HG03060 (cell line): ENCODE measurements at regions not wholly inside any gene's neighbourhood (a gene's known extent, or its start where the extent isn't known, plus 50 kb on each side); places are given as distances from the start of the nearest gene placed in this dataset.
"Not testable (repeated sequence)": the region's sequence is repeated elsewhere in the genome, so short reads cannot be mapped to it uniquely, and the experiment has no call there.

Source experiments
- ATAC-seq: cut with Tn5 transposase; IDR thresholded peaks from one replicate; pipeline ENCODE4 v1.9.1; 2021; ENCODE audit warnings: low read depth, moderate number of reproducible peaks; ENCODE audit not compliant: unreplicated experiment

DNA sequence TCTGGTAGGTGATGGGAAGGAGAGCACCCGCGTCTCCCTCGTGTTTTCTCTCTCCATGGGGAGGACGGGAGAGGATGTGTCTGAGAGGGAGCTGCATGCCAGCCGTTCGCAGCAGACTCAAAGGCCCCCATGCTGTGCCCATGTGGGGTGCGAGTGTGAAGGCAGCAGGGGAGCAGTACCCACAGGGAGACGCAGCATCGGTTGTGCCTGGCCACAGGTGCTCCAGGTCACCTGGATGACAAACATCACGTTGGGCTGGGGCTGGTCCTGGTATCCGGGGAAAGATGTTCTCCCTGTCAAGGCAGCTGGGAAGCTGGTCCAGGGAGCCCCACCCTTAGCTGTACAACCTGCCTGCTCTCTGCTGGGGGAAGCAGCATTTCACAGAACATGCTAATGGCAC, 119.5 kb upstream of the SALL3 start:
- no peak for ATAC-seq

DNA sequence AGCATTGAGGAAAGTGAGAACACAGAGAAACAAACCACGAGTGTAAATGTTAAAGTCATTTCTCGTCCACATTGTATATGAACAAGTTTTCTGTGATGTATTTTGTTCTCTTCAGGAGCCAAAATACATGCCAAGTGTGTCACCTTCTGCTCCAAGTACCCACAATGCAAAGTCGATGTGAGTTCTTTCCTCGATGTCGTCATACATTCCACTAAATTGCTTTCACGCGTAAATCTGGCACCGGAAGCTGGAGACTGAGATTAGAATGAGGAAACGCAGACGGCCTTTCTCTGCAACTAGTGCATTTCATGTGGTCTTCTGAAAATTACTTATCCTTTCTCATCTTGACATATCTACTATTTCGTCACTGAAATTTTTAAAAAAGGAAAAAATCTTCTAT, 118.5 kb upstream of the SALL3 start:
- ATAC-seq, result no peak

DNA sequence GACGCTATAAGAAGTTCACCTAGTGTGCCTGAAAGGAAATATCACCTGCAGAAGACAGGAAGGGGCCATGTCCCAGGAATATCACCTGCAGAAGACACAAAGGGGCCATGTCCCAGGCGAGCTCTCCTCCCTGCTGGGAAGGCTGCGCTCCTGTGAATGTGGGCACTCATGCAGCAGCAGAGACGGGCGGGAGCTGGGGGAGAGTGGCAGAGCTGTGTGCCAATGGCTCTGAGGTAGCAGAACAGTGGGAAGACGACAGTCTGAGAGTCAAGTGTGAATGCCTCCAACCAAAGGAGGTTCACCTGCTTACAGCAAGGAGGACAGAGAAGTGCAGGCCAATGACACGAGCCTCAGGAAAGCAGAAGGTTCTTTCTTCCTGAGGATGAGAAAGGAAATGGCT, 117.9 kb upstream of the SALL3 start:
- no peak for ATAC-seq

DNA sequence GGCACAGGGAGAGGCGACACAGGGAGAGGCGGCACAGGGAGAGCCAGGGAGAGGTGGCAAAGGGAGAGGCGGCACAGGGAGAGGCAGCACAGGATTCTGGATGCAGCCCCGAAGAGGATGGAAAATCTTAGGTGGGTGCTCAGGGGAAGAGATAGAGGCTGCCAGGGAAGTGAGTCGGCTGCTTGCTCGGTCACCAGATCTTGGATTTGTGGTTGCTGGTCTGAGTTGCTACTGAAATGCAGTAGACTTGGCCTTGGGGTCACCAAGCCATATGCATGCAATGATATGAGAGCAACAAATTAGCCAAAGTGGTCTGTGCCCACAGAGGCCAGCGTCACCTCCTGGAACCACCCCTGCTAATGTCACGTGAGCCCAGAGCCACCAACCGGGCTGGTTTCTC, 117.2 kb upstream of the SALL3 start:
- ATAC-seq, result no peak

DNA sequence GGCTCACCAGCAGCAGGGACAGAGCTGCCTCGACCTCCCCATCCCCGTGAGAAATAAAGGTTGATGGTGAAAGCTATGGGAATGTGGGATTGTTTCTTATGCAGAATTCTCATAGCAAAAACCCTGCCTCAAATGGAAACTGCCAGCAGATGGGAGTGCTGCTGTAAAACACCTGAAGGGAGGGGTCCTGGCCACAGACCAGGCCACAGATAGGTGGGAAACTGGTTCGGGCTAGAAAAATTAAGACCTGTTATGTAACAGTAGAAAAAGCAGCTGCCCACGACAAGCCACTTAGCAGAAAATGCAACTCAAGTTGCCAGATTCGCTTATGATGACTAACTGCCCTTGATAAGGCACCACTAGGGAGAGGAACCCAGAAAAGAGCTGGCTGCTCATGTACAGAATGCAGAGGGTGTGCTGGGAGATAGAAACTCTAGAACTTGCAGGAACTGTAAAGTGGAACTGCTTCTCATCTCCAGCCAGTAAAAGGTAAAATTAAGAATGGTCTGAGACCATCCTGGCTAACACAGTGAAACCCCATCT, 114.5 kb upstream of the SALL3 start:
- ATAC-seq, result no peak

DNA sequence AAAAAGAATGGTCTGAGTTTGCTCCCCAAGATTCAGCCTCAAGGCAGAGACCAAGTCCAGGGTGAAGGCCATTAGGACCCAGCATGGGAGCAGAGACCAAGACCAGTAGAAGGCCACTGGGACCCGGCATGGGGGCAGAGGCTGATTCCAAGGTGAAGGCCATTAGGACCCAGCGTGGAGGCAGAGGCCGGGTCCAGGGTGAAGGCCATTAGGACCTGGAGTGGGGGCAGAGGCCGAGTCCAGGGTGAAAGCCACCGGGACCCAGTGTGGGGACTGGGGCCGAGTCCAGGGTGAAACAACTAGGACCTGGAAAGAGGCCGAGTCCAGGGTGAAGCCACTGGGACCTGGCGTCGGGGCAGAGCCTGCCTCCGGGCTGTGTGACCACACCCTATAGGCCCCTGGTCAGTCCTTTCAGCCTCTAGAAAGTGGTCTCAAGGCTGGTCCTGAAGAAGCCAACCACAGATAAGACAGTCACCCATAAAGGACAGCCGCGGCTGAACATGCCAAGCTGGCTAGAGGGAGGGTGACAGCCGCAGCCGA, 113.8 kb upstream of the SALL3 start:
- ATAC-seq, result no peak

DNA sequence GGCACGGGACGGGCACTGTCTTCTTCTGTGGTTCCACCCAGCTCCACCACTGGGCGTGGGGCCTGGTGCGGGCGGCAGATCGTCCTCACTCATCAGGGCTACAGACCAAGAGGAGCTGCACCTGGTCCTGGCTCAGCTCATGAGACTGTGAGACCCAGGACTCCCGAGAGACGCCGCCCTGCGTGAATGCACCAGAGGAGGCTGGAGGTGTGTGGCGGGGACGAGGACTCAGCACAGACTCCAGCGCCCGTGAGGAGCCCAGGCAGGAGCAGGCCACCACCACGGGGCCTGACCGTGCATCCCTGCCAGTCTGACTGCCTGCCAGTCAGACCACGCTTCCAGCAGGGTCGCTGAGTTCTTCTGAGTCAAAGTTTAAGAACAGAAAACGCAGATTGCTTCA, 112.5 kb upstream of the SALL3 start:
- ATAC-seq, result no peak

DNA sequence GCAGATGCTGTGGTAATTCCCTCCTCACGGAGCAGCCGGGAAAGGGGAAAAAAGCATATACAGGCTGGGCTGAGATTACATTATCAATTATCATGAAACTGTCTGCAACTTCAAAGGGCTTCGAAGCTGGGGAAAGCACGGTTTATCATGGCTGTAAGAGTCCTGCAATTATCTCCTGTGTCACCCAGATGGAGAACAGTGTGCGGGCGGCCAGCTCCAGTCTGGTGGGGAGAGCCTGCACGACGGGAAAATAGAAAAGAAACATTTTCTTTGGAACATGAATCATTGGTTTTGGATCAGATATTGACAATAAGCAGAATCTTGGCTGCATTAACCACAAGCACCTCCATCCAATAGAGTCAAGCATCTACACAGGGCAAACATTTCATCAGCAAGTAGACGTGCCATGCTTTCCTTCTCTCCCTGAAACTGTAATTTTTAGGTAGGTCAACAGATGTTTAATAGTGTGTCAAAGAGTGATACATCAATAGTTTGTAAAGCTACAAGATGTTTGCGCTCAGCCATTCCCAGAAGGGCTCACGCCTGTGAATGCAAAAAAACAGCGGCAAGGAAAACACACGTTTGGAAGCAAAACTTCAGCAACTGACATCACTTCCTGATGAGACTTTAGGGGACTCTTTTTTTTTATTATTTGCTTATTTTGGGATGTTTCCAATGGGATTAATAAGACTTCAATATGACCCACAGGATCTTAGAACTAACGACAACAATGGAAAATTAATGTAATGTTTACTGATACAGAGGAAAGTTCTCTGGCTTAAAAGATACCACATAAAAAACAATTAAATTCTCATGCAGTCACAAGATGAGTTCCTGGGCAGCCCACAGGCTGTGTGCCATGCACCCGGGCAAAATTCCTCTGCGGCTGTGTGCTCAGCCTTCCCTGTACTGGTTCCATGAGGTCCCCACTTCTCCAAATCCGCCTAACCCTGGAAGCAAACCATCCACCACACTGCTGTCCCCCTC, 111.0 kb upstream of the SALL3 start:
- no peak for ATAC-seq

DNA sequence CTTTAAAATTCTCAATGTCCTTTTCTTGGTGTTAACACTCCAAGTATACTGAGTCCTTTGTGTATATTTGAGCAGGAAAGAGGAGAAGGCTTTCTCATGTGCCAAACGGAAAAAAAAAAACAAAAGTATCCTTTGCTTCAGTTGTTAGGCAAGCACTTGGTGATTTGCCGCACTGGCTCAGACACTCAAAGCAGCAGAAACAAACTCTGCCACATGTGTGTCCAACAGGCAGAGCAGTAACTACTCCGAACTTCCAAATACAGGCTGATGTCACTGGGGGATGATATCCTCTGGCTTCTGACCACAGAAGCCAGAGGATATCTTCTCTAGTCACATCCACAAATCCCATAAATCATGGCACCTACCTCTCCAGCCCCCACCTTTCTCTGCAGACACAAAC, 108.0 kb upstream of the SALL3 start:
- no peak for ATAC-seq

DNA sequence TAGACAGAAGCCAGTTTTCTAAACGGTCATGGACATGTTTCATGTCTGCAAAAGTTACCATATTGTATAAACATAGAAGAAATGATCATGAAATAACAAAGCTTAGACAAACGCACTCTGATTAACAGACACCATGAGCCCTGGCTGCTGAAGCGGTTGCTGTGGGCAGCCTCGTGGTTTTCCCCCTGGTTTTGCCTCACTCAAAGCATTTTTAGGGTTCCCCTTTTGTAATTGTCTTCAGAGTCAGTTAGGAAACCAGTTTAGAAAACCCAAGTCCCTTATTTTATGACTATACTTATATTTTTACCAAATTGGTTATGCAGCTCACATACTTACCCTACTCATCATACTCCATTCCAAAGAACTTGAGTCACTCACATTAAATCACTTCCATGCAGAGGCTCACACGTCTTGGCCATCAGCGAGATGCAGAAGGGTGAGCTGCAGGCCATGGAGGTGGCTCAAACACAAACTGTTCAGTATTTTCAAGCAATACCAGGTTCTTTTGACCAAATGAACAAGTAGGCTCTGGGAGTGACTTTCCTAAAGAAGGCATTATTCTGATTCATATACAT, 105.6 kb upstream of the SALL3 start:
- ATAC-seq, result no peak

DNA sequence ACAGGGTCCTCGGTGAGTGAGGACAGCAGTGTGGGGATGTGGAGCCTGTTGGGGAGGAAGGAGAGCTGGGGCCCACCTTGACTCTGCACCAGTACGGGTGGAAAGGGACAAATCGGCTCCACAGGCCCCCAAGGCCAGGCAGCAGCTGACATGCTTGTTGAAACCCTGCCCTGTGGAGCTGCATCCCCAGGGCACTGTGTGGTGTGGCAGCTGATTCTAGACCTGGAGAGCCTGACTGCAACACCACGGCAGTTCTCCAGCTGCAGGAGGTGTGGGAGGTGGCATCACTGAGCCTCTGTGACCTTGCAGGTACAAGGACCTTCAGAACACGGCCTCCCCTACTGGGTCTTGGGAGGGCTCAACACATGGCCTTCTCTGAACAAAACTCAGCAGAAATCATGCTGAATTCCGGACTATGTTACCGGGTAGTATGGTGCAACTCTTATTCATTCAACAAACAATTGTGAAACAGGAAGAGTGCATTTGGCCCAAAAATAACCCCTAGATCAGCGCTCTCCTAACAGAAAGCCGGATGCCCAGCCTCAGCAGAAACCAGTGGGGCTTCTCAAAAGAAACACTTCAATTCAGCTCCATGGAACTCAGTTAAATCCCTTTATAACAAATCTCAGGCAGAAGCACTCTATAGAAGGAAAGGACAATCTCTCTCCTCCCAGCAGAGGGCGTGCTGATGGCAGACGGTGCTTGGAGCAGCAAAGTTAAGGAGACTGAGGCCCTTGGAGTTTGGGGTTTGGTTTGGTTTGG, 104.4 kb upstream of the SALL3 start:
- no peak for ATAC-seq

DNA sequence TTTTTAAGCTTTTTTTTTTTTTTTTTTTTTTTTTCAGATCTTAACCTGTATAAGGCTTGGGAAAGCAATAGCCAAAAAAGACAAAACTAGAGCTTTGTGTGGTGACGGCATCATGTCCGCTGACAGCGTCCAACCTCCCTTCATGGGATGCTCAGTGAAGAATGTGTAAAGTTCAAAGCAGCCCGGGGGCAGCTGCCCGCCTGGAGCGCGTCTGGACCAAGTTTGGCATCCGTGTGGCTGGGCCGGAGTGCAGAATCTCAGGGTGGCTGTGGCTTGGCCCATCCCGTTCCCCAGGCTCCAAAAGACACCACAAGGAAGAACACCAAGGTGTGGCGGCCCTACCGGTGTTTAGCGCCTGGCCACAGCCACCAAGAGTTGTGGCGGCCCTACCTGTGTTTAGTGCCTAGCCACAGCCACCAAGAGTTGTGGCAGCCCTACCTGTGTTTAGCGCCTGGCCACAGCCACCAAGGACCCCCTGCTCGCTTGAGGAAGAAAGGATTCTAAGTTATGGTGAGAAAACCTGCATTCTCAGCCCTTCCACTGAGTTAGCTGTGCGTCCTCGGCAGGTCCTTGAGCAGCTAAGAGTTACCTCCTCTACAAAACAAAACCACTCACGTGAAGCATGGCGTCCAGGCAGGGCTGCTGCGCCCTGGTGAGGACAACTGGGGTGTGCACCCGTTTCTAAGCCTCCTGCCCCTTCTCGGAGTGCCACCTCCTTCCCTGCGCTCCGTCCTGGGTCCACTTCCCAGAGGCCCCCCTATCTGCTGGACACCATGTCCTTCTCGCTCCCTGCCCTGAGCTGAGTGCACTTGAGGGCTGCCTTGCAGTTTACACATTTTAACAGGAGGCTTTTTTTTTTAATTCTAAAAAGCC, 103.6 kb upstream of the SALL3 start:
- no peak for ATAC-seq

DNA sequence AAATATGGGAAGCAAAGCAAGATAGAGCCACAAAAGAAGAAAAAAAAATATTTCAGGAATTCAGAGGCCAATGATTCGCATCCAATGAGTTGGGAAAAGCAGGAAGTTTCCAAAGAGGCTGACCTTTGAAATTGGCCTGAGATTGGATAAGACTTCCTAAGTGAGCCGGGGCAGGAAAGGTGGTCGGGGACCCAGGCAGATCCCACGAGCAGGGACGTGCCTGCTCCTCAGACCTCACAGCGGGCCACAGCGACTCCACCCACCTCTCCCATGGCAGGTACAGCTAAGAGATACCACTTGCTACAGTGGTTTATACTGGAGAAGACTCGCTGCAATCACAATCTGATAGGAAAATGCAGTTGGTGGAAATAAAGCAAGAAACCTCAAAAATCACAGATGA, 102.8 kb upstream of the SALL3 start:
- no peak for ATAC-seq

DNA sequence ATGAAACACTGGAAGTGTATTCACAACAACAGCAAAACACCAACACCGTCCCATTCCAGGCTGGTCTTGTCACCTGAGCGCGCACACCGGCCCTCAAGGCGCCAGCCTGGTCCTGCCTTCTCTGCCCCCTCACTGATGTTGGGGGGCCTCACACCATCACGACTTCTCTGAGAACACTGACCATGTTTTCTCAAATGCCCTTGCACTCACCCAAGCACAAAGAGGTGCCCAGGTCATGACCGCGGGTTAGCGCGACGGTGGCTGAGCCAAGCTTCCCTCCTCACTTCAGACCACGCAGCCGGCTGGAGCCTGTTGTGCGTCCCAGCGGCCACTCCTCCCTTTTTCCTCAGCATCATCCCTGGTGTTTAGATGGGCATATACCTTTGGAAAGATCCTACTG, 101.3 kb upstream of the SALL3 start:
- ATAC-seq, result no peak

DNA sequence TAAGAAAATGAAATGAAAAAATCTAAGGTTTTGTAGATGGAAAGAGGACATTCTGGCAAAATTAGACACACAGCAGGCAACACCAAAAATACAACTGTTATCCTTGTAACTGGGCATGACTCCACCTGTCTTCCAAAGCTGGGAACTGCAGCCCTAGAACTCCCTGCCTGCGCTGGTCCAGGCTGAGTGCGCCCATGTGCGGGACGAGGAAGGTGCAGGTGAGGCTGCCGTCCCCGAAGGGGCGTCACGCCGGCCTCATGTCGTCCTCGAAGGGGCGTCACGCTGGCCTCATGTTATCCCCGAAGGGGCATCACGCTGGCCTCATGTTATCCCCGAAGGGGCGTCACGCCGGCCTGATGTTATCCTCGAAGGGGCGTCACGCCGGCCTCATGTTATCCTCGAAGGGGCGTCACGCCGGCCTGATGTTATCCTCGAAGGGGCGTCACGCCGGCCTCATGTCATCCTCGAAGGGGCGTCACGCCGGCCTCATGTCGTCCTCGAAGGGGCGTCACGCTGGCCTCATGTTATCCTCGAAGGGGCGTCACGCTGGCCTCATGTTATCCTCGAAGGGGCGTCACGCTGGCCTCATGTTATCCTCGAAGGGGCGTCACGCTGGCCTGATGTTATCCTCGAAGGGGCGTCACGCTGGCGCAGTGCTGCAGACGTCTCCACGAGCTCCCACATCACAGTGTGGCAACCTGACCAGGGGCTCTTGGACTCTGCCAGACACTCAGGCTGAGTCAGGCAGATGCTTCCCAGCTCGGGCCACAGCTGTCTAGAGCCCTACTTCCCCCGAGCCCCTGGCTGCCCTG, 100.3 kb upstream of the SALL3 start:
- not testable (repeated sequence) for ATAC-seq

DNA sequence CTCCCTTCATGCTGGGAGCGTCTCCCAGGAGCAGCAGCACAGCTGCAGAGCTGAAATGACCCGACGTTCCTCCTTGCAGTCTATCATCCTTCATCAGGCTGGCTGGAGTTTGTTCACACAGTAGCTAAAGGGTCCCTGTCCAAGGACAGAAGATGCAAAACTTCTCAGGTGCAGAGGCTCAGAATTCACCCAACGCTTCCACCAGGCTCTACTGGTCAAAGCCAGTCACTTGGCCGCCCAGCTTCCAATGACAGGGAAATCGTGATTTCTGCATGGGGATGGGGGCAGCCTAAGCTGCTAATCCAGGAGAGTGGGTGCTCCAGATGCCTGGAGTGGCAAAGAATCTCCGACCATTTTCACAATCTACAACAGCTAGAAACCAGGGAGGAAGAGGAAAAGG, 97.0 kb upstream of the SALL3 start:
- ATAC-seq, result no peak

DNA sequence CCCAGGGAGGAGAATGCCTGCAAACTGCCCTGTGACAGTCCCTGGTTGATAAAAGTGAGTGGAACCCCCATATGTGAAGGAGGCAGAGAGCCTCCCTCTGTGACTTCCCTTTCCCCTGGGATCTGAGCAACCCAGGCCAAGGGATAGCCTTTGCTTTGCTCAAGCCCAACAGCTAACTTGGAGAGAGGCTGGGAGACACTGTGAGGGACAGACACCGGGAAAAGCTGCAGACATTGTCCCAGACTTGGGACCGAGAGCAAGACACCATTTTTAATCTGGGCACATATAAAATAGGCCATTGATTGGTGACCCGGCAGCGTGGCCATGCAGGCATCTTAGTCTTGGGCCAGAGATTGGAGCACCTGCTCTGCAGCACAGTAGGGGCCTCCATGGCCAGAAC, 96.1 kb upstream of the SALL3 start:
- no peak for ATAC-seq

DNA sequence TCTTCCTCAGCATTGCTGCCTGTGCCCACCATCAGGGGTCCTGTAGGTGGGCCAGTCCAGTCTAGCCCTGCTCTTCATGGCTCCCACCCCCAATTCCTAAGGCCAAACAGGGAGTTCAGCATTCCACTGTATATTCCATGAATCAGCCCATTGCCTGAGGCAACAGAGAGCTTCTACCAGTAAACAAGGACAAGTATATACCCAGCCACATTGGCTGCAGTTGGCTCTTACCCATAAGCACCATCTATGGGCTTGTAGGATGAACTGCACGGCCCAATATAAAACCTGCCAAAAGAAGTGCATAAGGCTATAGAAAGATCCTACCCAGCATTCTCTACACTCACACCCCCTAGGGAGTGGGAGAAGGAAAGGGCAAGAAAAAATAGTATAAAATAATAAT, 95.1 kb upstream of the SALL3 start:
- no peak for ATAC-seq

DNA sequence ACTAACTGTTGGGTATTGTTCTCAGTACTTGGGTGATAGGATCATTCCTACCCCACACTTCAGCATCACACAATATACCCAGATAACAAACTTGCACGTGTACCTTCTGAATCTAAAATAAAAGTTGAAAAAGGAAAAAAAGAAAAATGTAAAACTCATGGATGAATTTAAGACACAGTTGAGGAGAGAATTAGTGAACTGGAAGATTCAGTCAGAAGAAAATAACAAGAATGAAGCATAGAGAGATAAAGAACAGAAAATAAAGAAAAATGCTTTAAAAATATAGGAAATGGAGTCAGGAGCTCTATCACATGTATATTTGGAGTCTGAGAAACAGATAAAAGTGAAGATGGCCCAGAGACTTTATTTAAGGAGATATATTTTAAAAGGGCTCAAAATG, 90.4 kb upstream of the SALL3 start:
- no peak for ATAC-seq
